GM21528 (cell line): ENCODE measurements at regions not wholly inside any gene's neighbourhood (a gene's known extent, or its start where the extent isn't known, plus 50 kb on each side); places are given as distances from the start of the nearest gene placed in this dataset.
"Not testable (repeated sequence)": the region's sequence is repeated elsewhere in the genome, so short reads cannot be mapped to it uniquely, and the experiment has no call there.

Experiments used
- ATAC-seq: cut with Tn5 transposase; IDR thresholded peaks from one replicate; pipeline ENCODE4 v1.9.1; 2021; ENCODE audit warnings: mild to moderate bottlenecking, moderate library complexity; ENCODE audit not compliant: unreplicated experiment, low FRiP score

- no peak for ATAC-seq
Observed at GRCh38 chr3:43236008-43236407, 50.3 kb upstream of the SNRK start.

- no peak for ATAC-seq
Observed at GRCh38 chr3:43233062-43233461, 53.3 kb upstream of the SNRK start.

GRCh38 chr3:43231276-43232000 lies 54.9 kb upstream of the SNRK start:
- no peak for ATAC-seq

- not testable (repeated sequence) for ATAC-seq
Observed at GRCh38 chr3:43229865-43230264, 56.5 kb upstream of the SNRK start.

GRCh38 chr3:43227685-43228084 lies 58.7 kb upstream of the SNRK start:
- ATAC-seq, result not testable (repeated sequence)

- ATAC-seq, result no peak
Observed at GRCh38 chr3:43224405-43225073, 61.8 kb upstream of the SNRK start.

GRCh38 chr3:43223670-43224364 lies 62.5 kb upstream of the SNRK start:
- no peak for ATAC-seq

GRCh38 chr3:43222590-43222989 lies 63.8 kb upstream of the SNRK start:
- ATAC-seq, result no peak

GRCh38 chr3:43221076-43221475 lies 65.3 kb upstream of the SNRK start:
- no peak for ATAC-seq

- no peak for ATAC-seq
Observed at GRCh38 chr3:43219616-43220015, 66.7 kb upstream of the SNRK start.

- no peak for ATAC-seq
Observed at GRCh38 chr3:43218921-43219320, 67.4 kb upstream of the SNRK start.

- no peak for ATAC-seq
Observed at GRCh38 chr3:43218156-43218555, 68.2 kb upstream of the SNRK start.

GRCh38 chr3:43217633-43218032 lies 68.7 kb upstream of the SNRK start:
- ATAC-seq, result no peak

GRCh38 chr3:43217206-43217605 lies 69.1 kb upstream of the SNRK start:
- no peak for ATAC-seq

- ATAC-seq, result no peak
Observed at GRCh38 chr3:43215663-43216275, 70.6 kb upstream of the SNRK start.

GRCh38 chr3:43215138-43215537 lies 71.2 kb upstream of the SNRK start:
- no peak for ATAC-seq

GRCh38 chr3:43214616-43215015 lies 71.7 kb upstream of the SNRK start:
- no peak for ATAC-seq

- ATAC-seq, result no peak
Observed at GRCh38 chr3:43213631-43214030, 72.7 kb upstream of the SNRK start.

- ATAC-seq, result no peak
Observed at GRCh38 chr3:43212914-43213611, 73.3 kb upstream of the SNRK start.

- no peak for ATAC-seq
Observed at GRCh38 chr3:43211681-43212080, 74.7 kb upstream of the SNRK start.
